ENCODE measurements at regions not wholly inside any gene's neighbourhood (a gene's known extent, or its start where the extent isn't known, plus 50 kb on each side); places are given as distances from the start of the nearest gene placed in this dataset.
A peak's percentile ranks its signal among the peaks of the same experiment; 100 is the strongest.

DNA sequence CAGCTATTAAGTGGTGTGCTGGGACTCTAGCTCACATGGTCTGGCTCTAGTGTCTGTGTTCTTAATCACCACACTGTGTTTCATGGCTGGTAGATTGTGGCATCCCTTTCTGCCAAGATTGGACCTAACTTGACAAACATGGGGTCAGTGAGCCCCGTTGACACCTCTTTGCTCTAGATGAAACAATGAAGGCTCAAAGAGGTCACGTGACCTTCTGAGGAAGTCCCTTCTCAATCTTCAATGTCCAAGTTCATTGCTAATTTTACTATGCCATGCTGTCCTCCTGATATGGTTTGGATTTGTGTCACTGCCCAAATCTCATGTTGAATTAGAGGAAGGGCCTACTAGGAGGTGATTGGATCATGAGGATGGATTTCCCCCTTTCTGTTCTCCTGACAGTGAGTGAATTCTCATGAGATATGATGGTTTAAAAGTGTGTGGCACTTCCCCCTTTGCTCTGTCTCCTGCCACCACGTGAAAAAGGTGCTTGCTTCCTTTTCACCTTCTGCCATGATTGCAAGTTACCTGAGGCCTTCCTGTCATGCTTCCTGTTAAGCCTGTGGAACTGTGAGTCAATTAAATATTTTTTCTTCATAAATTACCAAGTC lies 177.8 kb upstream of the MYLIP start (continued):
- peak; percentile 84 for TF ChIP-seq ZNF687 (IDR thresholded peaks at IDR 0.05)
- no peak for TF ChIP-seq JUND (IDR thresholded peaks at IDR 0.05; ENCODE audit: low read depth, low read length)
- no peak for TF ChIP-seq TCF3 (IDR thresholded peaks at IDR 0.05; ENCODE audit: borderline replicate concordance, insufficient read depth, low read depth, low read length)
- TF ChIP-seq NR2F1 (conservative IDR thresholded peaks at IDR 0.05): peak; percentile 36; the same call in 1 of the 2 replicates
- no peak for TF ChIP-seq SIN3A (IDR thresholded peaks at IDR 0.05; ENCODE audit: low read depth, low read length)

DNA sequence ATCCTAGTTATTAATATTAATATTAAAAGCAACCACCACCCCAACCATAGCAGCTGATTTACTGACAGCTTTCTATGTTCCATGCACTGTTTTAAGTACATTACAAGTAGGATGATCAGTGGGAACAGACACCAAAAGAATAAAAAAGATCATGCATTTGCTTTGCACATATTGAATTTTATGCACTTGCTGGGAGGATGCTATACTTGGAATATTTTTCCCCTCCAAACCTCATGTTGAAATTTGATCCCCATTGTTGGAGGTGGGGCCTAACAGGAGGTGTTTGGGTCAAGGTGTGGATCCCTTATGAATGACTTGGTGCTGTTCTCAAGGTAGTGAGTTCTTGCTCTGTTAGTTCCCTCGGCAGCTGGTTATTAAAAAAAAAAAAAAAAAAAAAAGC lies 178.9 kb upstream of the MYLIP start:
- in situ Hi-C loops (cut with MboI): no loop called here
- CTCF ChIA-PET: no interaction called here
- Histone ChIP-seq H2AFZ (ENCODE audit: control insufficient read depth, low read depth, low read length) (no peak overlapping the region), H4K20me1 (ENCODE audit: control insufficient read depth, insufficient read depth) (no peaks in the 10 kb centered on the region), H3K9ac (ENCODE audit: control insufficient read depth, insufficient read depth, low read length) (no peak overlapping the region), H3K9me3 (replicated peaks; ENCODE audit: control insufficient read depth, insufficient read depth, low read length) (no peaks in the 10 kb centered on the region), H3K4me1 (ENCODE audit: control insufficient read depth, insufficient read depth, low read length) (peaks cover 23% of the 10 kb centered on the region), H3K79me2 (ENCODE audit: control insufficient read depth, insufficient read depth, low read length) (no peaks in the 10 kb centered on the region), H3K4me2 (ENCODE audit: control insufficient read depth, insufficient read depth) (no peak overlapping the region), H3K36me3 (ENCODE audit: control insufficient read depth in 2 of 2, insufficient read depth in 2 of 2, low read length in 1 of 2) (no peaks in the 10 kb centered on the region), H3K27me3 (replicated peaks in 1 of 2; ENCODE audit: control insufficient read depth in 2 of 2, insufficient read depth in 2 of 2, low read length in 1 of 2) (no peaks in the 10 kb centered on the region), H3K27ac (ENCODE audit: control insufficient read depth, insufficient read depth) (no peak overlapping the region), H3K4me3 (no peak overlapping the region)
- intact Hi-C loops (cut with micrococcal nuclease; ENCODE audit: unreplicated experiment): loop anchor here (5.0 kb wide), 2 partner anchors 92 to 182 kb away; no protein-coding TSS in a partner anchor
- FAIRE-seq (no peak), DNase-seq (ENCODE audit: low read depth, low spot score) (no peak), ATAC-seq (no peak)
- WGBS (ENCODE audit: insufficient coverage, insufficient replicate concordance, low lambda C conversion rate, missing lambda C conversion rate): 100% methylated on average over 1 of the region's 1 CpG
- POLR2A ChIA-PET: interaction anchor here (0.6 to 1.1 kb wide), 4 partner anchors 9 to 218 kb away, joined by 3 to 6 read pairs (median 4); no protein-coding TSS in a partner anchor
- RAD21 ChIA-PET (ENCODE audit: unreplicated experiment): interaction anchor here (0.9 to 9.8 kb wide), 3 partner anchors 43 to 62 kb away, joined by 4 to 60 read pairs (median 6); no protein-coding TSS in a partner anchor
- BruUV-seq (replicated peaks): no TSS peak
- SMC1A ChIA-PET (ENCODE audit: uncharacterized antibody, unreplicated experiment): interaction anchor here (0.7 to 8.1 kb wide), 12 partner anchors 9 to 259 kb away, joined by 3 to 88 read pairs (median 4); no protein-coding TSS in a partner anchor
- TF ChIP-seq, protein P1, sequence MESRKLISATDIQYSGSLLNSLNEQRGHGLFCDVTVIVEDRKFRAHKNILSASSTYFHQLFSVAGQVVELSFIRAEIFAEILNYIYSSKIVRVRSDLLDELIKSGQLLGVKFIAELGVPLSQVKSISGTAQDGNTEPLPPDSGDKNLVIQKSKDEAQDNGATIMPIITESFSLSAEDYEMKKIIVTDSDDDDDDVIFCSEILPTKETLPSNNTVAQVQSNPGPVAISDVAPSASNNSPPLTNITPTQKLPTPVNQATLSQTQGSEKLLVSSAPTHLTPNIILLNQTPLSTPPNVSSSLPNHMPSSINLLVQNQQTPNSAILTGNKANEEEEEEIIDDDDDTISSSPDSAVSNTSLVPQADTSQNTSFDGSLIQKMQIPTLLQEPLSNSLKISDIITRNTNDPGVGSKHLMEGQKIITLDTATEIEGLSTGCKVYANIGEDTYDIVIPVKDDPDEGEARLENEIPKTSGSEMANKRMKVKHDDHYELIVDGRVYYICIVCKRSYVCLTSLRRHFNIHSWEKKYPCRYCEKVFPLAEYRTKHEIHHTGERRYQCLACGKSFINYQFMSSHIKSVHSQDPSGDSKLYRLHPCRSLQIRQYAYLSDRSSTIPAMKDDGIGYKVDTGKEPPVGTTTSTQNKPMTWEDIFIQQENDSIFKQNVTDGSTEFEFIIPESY (IDR thresholded peaks at IDR 0.05): no peak
- no peak for TF ChIP-seq RCOR1 (conservative IDR thresholded peaks at IDR 0.05; ENCODE audit: low read depth, low read length)
- no peak for TF ChIP-seq TARDBP (IDR thresholded peaks at IDR 0.05; ENCODE audit: borderline replicate concordance)
- TF ChIP-seq BCLAF1 (IDR thresholded peaks at IDR 0.05): no peak
- TF ChIP-seq RAD21 (IDR thresholded peaks at IDR 0.05; ENCODE audit: insufficient read depth, low read depth, low read length): no peak
- TF ChIP-seq ZNF274 (IDR thresholded peaks at IDR 0.05; ENCODE audit: insufficient read depth, insufficient read length): no peak

Data from GM12878 (cell line).